ENCODE measurements at regions not wholly inside any gene's neighbourhood (a gene's known extent, or its start where the extent isn't known, plus 50 kb on each side); places are given as distances from the start of the nearest gene placed in this dataset.

DNA sequence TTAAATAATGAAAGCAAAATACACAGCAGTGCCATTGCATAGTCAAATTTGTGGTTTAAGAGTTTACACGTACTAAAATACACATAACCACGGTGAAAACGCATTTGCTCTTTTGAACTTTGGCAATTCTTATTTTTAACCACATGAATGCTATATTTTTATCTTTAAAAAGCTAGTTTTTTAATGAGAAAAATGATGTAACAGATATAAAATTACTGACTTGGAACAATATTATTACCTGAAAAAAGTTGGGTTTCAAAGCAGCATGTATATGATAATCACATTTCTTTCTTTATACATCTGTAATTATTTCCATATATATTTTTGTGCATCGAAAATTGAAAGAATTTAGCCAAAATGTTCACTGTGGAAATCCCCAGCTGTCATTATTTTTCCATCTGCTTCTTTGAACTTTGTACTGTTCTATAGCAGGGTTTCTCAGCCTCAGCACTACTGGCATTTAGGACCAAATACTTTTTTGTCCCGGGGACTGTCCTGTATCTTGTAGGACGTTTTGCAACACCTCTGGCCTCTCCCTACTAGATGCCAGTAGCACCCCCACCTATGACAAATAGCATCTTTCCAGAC is 75.9 kb upstream of the CAB39 start:
- TF ChIP-seq, protein P1, sequence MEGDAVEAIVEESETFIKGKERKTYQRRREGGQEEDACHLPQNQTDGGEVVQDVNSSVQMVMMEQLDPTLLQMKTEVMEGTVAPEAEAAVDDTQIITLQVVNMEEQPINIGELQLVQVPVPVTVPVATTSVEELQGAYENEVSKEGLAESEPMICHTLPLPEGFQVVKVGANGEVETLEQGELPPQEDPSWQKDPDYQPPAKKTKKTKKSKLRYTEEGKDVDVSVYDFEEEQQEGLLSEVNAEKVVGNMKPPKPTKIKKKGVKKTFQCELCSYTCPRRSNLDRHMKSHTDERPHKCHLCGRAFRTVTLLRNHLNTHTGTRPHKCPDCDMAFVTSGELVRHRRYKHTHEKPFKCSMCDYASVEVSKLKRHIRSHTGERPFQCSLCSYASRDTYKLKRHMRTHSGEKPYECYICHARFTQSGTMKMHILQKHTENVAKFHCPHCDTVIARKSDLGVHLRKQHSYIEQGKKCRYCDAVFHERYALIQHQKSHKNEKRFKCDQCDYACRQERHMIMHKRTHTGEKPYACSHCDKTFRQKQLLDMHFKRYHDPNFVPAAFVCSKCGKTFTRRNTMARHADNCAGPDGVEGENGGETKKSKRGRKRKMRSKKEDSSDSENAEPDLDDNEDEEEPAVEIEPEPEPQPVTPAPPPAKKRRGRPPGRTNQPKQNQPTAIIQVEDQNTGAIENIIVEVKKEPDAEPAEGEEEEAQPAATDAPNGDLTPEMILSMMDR (IDR thresholded peaks at IDR 0.05): no peak
- TF ChIP-seq POLR2A (IDR thresholded peaks at IDR 0.05): no peak

Measured in heart left ventricle (tissue), 13 donors.